WTC11 (cell line): ENCODE measurements at regions not wholly inside any gene's neighbourhood (a gene's known extent, or its start where the extent isn't known, plus 50 kb on each side); places are given as distances from the start of the nearest gene placed in this dataset.

Source experiments
- ATAC-seq: fragments of 200-7000 bp; cut with Tn5 transposase; 2 replicates; pipeline ENCODE4 v1.10.0; 2021; ENCODE audit warnings: mild to moderate bottlenecking, moderate library complexity
- CTCF ChIA-PET: fragments of 300-600 bp; sonication (Branson Sonifier 250); formaldehyde crosslinking; loops from one replicate; lab custom pipeline; 2021; ENCODE audit warnings: antibody characterized with exemption; lab: Charles Lee
- POLR2A ChIA-PET: fragments of 350-600 bp; sonication (Branson Sonifier 250); formaldehyde crosslinking; loops from one replicate; lab custom pipeline; 2021; ENCODE audit warnings: antibody characterized with exemption; lab: Charles Lee
- DNase-seq: peaks from one replicate; pipeline ENCODE4 v3.0.0; 2021; ENCODE audit warnings: low spot score
- H3K27ac Mint-ChIP-seq: 2 replicates; pipeline ENCODE4 v1.8.0; 2021; ENCODE audit warnings: mixed read lengths
- H3K27me3 Mint-ChIP-seq: 2 replicates; pipeline ENCODE4 v1.8.0; 2021; ENCODE audit warnings: low read depth, mild to moderate bottlenecking, moderate library complexity, mixed read lengths
- H3K36me3 Mint-ChIP-seq: 2 replicates; pipeline ENCODE4 v1.8.0; 2021; ENCODE audit warnings: mixed read lengths
- H3K4me1 Mint-ChIP-seq: 2 replicates; pipeline ENCODE4 v1.8.0; 2022; ENCODE audit warnings: mixed read lengths
- H3K4me3 Mint-ChIP-seq: 2 replicates; pipeline ENCODE4 v1.8.0; 2021; ENCODE audit warnings: mild to moderate bottlenecking, moderate library complexity, mixed read lengths
- H3K9me3 Mint-ChIP-seq: 2 replicates; pipeline ENCODE4 v1.8.0; 2021; ENCODE audit warnings: mixed read lengths
- ETV6 ChIP-seq: sonication (generic); formaldehyde crosslinking; IDR thresholded peaks from 2 replicates; pipeline ENCODE4 v1.8.1; 2022; ENCODE audit warnings: mild to moderate bottlenecking, missing genetic modification reagents
- HMGA2 ChIP-seq: fragments of 250-450 bp; sonication (Bioruptor Pico); IDR thresholded peaks from 2 replicates; pipeline ENCODE4 v1.4.0; 2021; ENCODE audit warnings: mild to moderate bottlenecking, moderate library complexity
- TP53 ChIP-seq: sonication (generic); formaldehyde crosslinking; IDR thresholded peaks from 2 replicates; pipeline ENCODE4 v1.8.1; 2023; ENCODE audit warnings: mild to moderate bottlenecking, missing genetic modification reagents
- ZNF138 ChIP-seq: sonication (generic); formaldehyde crosslinking; conservative IDR thresholded peaks from 2 replicates; pipeline ENCODE4 v1.8.1; 2022; ENCODE audit warnings: mild to moderate bottlenecking, moderate library complexity, missing genetic modification reagents
- ZNF219 ChIP-seq: sonication (generic); formaldehyde crosslinking; IDR thresholded peaks from 2 replicates; pipeline ENCODE4 v1.8.0; 2023; ENCODE audit warnings: missing genetic modification reagents, mild to moderate bottlenecking, borderline replicate concordance
- ZNF317 ChIP-seq: sonication (generic); formaldehyde crosslinking; IDR thresholded peaks from 2 replicates; pipeline ENCODE4 v1.8.1; 2023; ENCODE audit warnings: low read depth, mild to moderate bottlenecking, moderate library complexity, missing genetic modification reagents, borderline replicate concordance
- ZNF671 ChIP-seq: fragments of 250-450 bp; sonication (Bioruptor Pico); IDR thresholded peaks from 2 replicates; pipeline ENCODE4 v1.8.0; 2021; ENCODE audit warnings: mild to moderate bottlenecking
- TF ChIP-seq, protein P1 (sequence below): sonication (generic); formaldehyde crosslinking; conservative IDR thresholded peaks from 2 replicates; pipeline ENCODE4 v1.8.1; 2022; ENCODE audit warnings: mild to moderate bottlenecking, missing genetic modification reagents
- TF ChIP-seq, protein P2 (sequence below): sonication (generic); formaldehyde crosslinking; IDR thresholded peaks from 2 replicates; pipeline ENCODE4 v1.8.1; 2023; ENCODE audit warnings: mild to moderate bottlenecking, moderate library complexity, missing genetic modification reagents
- TF ChIP-seq, protein P3 (sequence below): sonication (generic); formaldehyde crosslinking; IDR thresholded peaks from 2 replicates; pipeline ENCODE4 v1.8.0; 2022; ENCODE audit warnings: mild to moderate bottlenecking, missing genetic modification reagents
- TF ChIP-seq, protein P4 (sequence below): fragments of 250-450 bp; sonication (Bioruptor Pico); IDR thresholded peaks from 2 replicates; pipeline ENCODE4 v1.9.0; 2021; ENCODE audit warnings: mild to moderate bottlenecking
- TF ChIP-seq, protein P5 (sequence below): sonication (generic); formaldehyde crosslinking; IDR thresholded peaks from 2 replicates; pipeline ENCODE4 v1.8.0; 2023; ENCODE audit warnings: missing genetic modification reagents, mild to moderate bottlenecking, borderline replicate concordance
- TF ChIP-seq, protein P6 (sequence below): sonication (generic); formaldehyde crosslinking; IDR thresholded peaks from 2 replicates; pipeline ENCODE4 v1.8.1; 2023; ENCODE audit warnings: mild to moderate bottlenecking, missing genetic modification reagents, borderline replicate concordance
- TF ChIP-seq, protein P7 (sequence below): sonication (generic); formaldehyde crosslinking; IDR thresholded peaks from 2 replicates; pipeline ENCODE4 v1.8.0; 2022; ENCODE audit warnings: missing genetic modification reagents
- TF ChIP-seq, protein P8 (sequence below): sonication (generic); formaldehyde crosslinking; IDR thresholded peaks from 2 replicates; pipeline ENCODE4 v1.8.1; 2022; ENCODE audit warnings: missing genetic modification reagents, borderline replicate concordance
- TF ChIP-seq, protein P9 (sequence below): fragments of 250-450 bp; sonication (Bioruptor Pico); IDR thresholded peaks from 2 replicates; pipeline ENCODE4 v1.9.0; 2021; ENCODE audit warnings: moderate library complexity, mild to moderate bottlenecking, inconsistent platforms, borderline replicate concordance

DNA sequence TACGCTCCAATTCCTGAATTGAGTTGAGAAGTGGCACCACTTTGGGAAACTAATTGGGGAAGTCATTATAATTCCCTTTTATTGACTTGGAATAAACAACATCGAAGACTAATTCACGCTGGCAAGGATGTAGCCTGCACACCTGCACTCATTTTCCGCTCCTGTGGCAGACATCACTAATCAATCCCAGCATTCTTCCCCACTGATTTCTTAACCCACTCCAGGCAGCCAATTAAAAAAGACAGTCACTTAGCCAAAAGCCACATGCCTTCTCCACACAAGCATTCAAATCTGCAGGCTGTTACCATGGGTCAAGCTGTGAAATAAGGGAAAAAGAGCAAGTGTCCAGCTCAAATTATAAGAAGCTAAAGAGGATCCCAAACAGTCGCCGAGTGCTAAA lies 68.2 kb upstream of the HRH2 start:
- ChIA-PET POLR2A (interaction anchor here (0.6 kb wide), 1 partner anchor 175 kb away, joined by 6 read pairs; no protein-coding TSS in a partner anchor), CTCF (interaction anchor here (2.7 kb wide), 1 partner anchor 56 kb away, joined by 11 read pairs; no protein-coding TSS in a partner anchor)
- Mint-ChIP-seq H3K4me1 (peaks cover 41% of the 10 kb centered on the region), H3K9me3 (peaks cover 31% of the 10 kb centered on the region), H3K36me3 (peaks cover 25% of the 10 kb centered on the region), H3K27ac (no peak overlapping the region), H3K27me3 (peaks cover 4% of the 10 kb centered on the region), H3K4me3 (no peak overlapping the region)
- no peak for DNase-seq
- TF ChIP-seq TP53 (CRISPR knock-in tag): no peak
- TF ChIP-seq, protein P1, sequence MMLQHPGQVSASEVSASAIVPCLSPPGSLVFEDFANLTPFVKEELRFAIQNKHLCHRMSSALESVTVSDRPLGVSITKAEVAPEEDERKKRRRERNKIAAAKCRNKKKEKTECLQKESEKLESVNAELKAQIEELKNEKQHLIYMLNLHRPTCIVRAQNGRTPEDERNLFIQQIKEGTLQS: no peak
- no peak for TF ChIP-seq ZNF317 (CRISPR knock-in tag)
- TF ChIP-seq, protein P2, sequence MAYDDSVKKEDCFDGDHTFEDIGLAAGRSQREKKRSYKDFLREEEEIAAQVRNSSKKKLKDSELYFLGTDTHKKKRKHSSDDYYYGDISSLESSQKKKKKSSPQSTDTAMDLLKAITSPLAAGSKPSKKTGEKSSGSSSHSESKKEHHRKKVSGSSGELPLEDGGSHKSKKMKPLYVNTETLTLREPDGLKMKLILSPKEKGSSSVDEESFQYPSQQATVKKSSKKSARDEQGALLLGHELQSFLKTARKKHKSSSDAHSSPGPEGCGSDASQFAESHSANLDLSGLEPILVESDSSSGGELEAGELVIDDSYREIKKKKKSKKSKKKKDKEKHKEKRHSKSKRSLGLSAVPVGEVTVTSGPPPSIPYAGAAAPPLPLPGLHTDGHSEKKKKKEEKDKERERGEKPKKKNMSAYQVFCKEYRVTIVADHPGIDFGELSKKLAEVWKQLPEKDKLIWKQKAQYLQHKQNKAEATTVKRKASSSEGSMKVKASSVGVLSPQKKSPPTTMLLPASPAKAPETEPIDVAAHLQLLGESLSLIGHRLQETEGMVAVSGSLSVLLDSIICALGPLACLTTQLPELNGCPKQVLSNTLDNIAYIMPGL (CRISPR knock-in tag): no peak
- TF ChIP-seq, protein P3, sequence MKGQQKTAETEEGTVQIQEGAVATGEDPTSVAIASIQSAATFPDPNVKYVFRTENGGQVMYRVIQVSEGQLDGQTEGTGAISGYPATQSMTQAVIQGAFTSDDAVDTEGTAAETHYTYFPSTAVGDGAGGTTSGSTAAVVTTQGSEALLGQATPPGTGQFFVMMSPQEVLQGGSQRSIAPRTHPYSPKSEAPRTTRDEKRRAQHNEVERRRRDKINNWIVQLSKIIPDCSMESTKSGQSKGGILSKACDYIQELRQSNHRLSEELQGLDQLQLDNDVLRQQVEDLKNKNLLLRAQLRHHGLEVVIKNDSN (CRISPR knock-in tag): no peak
- TF ChIP-seq, protein P4, sequence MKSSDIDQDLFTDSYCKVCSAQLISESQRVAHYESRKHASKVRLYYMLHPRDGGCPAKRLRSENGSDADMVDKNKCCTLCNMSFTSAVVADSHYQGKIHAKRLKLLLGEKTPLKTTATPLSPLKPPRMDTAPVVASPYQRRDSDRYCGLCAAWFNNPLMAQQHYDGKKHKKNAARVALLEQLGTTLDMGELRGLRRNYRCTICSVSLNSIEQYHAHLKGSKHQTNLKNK (CRISPR knock-in tag): no peak
- no peak for TF ChIP-seq ZNF671 (CRISPR knock-in tag)
- TF ChIP-seq, protein P5, sequence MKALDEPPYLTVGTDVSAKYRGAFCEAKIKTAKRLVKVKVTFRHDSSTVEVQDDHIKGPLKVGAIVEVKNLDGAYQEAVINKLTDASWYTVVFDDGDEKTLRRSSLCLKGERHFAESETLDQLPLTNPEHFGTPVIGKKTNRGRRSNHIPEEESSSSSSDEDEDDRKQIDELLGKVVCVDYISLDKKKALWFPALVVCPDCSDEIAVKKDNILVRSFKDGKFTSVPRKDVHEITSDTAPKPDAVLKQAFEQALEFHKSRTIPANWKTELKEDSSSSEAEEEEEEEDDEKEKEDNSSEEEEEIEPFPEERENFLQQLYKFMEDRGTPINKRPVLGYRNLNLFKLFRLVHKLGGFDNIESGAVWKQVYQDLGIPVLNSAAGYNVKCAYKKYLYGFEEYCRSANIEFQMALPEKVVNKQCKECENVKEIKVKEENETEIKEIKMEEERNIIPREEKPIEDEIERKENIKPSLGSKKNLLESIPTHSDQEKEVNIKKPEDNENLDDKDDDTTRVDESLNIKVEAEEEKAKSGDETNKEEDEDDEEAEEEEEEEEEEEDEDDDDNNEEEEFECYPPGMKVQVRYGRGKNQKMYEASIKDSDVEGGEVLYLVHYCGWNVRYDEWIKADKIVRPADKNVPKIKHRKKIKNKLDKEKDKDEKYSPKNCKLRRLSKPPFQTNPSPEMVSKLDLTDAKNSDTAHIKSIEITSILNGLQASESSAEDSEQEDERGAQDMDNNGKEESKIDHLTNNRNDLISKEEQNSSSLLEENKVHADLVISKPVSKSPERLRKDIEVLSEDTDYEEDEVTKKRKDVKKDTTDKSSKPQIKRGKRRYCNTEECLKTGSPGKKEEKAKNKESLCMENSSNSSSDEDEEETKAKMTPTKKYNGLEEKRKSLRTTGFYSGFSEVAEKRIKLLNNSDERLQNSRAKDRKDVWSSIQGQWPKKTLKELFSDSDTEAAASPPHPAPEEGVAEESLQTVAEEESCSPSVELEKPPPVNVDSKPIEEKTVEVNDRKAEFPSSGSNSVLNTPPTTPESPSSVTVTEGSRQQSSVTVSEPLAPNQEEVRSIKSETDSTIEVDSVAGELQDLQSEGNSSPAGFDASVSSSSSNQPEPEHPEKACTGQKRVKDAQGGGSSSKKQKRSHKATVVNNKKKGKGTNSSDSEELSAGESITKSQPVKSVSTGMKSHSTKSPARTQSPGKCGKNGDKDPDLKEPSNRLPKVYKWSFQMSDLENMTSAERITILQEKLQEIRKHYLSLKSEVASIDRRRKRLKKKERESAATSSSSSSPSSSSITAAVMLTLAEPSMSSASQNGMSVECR (CRISPR knock-in tag): no peak
- TF ChIP-seq ETV6 (CRISPR knock-in tag): no peak
- TF ChIP-seq ZNF219 (CRISPR knock-in tag): no peak
- TF ChIP-seq, protein P6, sequence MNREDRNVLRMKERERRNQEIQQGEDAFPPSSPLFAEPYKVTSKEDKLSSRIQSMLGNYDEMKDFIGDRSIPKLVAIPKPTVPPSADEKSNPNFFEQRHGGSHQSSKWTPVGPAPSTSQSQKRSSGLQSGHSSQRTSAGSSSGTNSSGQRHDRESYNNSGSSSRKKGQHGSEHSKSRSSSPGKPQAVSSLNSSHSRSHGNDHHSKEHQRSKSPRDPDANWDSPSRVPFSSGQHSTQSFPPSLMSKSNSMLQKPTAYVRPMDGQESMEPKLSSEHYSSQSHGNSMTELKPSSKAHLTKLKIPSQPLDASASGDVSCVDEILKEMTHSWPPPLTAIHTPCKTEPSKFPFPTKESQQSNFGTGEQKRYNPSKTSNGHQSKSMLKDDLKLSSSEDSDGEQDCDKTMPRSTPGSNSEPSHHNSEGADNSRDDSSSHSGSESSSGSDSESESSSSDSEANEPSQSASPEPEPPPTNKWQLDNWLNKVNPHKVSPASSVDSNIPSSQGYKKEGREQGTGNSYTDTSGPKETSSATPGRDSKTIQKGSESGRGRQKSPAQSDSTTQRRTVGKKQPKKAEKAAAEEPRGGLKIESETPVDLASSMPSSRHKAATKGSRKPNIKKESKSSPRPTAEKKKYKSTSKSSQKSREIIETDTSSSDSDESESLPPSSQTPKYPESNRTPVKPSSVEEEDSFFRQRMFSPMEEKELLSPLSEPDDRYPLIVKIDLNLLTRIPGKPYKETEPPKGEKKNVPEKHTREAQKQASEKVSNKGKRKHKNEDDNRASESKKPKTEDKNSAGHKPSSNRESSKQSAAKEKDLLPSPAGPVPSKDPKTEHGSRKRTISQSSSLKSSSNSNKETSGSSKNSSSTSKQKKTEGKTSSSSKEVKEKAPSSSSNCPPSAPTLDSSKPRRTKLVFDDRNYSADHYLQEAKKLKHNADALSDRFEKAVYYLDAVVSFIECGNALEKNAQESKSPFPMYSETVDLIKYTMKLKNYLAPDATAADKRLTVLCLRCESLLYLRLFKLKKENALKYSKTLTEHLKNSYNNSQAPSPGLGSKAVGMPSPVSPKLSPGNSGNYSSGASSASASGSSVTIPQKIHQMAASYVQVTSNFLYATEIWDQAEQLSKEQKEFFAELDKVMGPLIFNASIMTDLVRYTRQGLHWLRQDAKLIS: no peak
- ATAC-seq: no peak

DNA sequence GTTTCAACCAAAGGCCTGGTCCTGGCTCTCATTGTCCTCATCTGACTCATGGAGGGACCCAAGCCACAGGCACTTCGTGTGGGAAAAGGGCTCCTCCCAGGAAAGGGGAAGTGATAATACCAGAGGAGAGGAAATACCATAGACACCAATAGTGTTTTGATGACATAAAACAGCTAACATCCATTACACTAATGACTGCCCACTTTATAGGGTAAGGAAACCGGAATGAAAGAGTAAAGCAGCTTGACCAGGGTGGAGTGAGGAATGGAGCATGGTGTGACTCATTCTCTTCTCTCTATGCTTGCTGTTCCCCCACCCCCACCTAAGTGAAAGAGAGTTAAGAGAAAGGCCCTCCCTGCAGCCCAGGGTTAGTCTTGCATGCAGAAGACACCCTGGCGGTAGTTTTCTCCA lies 67.4 kb upstream of the HRH2 start:
- no peak overlapping the region for H3K4me3 Mint-ChIP-seq
- H3K9me3 Mint-ChIP-seq: peaks cover 26% of the 10 kb centered on the region
- peaks cover 35% of the 10 kb centered on the region for H3K4me1 Mint-ChIP-seq
- DNase-seq (no peak), ATAC-seq (no peak)
- peaks cover 20% of the 10 kb centered on the region for H3K36me3 Mint-ChIP-seq
- no peak overlapping the region for H3K27ac Mint-ChIP-seq
- POLR2A ChIA-PET: no interaction called here
- CTCF ChIA-PET: interaction anchor here (2.7 kb wide), 1 partner anchor 56 kb away, joined by 11 read pairs; no protein-coding TSS in a partner anchor
- H3K27me3 Mint-ChIP-seq: peaks cover 7% of the 10 kb centered on the region
- TF ChIP-seq ZNF219 (CRISPR knock-in tag) (no peak), HMGA2 (CRISPR knock-in tag) (no peak), ZNF138 (CRISPR knock-in tag) (no peak)
- TF ChIP-seq, protein P7, sequence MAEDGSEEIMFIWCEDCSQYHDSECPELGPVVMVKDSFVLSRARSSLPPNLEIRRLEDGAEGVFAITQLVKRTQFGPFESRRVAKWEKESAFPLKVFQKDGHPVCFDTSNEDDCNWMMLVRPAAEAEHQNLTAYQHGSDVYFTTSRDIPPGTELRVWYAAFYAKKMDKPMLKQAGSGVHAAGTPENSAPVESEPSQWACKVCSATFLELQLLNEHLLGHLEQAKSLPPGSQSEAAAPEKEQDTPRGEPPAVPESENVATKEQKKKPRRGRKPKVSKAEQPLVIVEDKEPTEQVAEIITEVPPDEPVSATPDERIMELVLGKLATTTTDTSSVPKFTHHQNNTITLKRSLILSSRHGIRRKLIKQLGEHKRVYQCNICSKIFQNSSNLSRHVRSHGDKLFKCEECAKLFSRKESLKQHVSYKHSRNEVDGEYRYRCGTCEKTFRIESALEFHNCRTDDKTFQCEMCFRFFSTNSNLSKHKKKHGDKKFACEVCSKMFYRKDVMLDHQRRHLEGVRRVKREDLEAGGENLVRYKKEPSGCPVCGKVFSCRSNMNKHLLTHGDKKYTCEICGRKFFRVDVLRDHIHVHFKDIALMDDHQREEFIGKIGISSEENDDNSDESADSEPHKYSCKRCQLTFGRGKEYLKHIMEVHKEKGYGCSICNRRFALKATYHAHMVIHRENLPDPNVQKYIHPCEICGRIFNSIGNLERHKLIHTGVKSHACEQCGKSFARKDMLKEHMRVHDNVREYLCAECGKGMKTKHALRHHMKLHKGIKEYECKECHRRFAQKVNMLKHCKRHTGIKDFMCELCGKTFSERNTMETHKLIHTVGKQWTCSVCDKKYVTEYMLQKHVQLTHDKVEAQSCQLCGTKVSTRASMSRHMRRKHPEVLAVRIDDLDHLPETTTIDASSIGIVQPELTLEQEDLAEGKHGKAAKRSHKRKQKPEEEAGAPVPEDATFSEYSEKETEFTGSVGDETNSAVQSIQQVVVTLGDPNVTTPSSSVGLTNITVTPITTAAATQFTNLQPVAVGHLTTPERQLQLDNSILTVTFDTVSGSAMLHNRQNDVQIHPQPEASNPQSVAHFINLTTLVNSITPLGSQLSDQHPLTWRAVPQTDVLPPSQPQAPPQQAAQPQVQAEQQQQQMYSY (CRISPR knock-in tag): no peak
- TF ChIP-seq, protein P8, sequence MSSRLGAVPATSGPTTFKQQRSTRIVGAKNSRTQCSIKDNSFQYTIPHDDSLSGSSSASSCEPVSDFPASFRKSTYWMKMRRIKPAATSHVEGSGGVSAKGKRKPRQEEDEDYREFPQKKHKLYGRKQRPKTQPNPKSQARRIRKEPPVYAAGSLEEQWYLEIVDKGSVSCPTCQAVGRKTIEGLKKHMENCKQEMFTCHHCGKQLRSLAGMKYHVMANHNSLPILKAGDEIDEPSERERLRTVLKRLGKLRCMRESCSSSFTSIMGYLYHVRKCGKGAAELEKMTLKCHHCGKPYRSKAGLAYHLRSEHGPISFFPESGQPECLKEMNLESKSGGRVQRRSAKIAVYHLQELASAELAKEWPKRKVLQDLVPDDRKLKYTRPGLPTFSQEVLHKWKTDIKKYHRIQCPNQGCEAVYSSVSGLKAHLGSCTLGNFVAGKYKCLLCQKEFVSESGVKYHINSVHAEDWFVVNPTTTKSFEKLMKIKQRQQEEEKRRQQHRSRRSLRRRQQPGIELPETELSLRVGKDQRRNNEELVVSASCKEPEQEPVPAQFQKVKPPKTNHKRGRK (CRISPR knock-in tag): no peak
- TF ChIP-seq, protein P9, sequence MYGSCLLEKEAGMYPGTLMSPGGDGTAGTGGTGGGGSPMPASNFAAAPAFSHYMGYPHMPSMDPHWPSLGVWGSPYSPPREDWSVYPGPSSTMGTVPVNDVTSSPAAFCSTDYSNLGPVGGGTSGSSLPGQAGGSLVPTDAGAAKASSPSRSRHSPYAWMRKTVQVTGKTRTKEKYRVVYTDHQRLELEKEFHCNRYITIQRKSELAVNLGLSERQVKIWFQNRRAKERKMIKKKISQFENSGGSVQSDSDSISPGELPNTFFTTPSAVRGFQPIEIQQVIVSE (CRISPR knock-in tag): no peak
